GM12878 (cell line): ENCODE measurements at regions not wholly inside any gene's neighbourhood (a gene's known extent, or its start where the extent isn't known, plus 50 kb on each side); places are given as distances from the start of the nearest gene placed in this dataset.

Experiments used
- ATAC-seq: fragments of 200-7000 bp; cut with Tn5 transposase; 3 replicates; pipeline ENCODE4 v1.9.1; 2020; ENCODE audit warnings: mild to moderate bottlenecking, moderate library complexity
- BruUV-seq: library from RNA; stranded (reverse); fragments of 400-500 nt; replicated peaks from 2 replicates; lab custom pipeline; 2021; lab: Mats Ljungman, UMichigan
- CTCF ChIA-PET: fragments of 300-600 bp; sonication (Branson Sonifier 250); formaldehyde crosslinking; extraction: SDS; loops from one replicate; lab custom pipeline; 2021; ENCODE audit warnings: inconsistent platforms; lab: Yijun Ruan, JAX
- POLR2A ChIA-PET: fragments of 350-600 bp; formaldehyde crosslinking; extraction: SDS; loops from one replicate; lab custom pipeline; 2021; ENCODE audit warnings: inconsistent platforms; lab: Charles Lee
- RAD21 ChIA-PET: fragments of 300-600 bp; sonication (Branson Sonifier 250); formaldehyde crosslinking; loops from one replicate; lab custom pipeline; 2023; ENCODE audit warnings: antibody characterized with exemption; ENCODE audit not compliant: unreplicated experiment; lab: Charles Lee
- SMC1A ChIA-PET: fragments of 300-600 bp; sonication (Branson Sonifier 250); formaldehyde crosslinking; loops from one replicate; lab custom pipeline; 2023; ENCODE audit not compliant: unreplicated experiment, uncharacterized antibody; lab: Charles Lee
- DNase-seq: peaks from one replicate; pipeline ENCODE4 v3.0.0-alpha.2; 2011; ENCODE audit warnings: low read depth, low spot score
- FAIRE-seq: peaks from 3 replicates; lab custom pipeline; 2011; peaks lifted over from hg19 to GRCh38; lab: Jason Lieb, UNC
- H2AFZ ChIP-seq: 2 replicates; pipeline ENCODE4 v1.6.0; 2011; ENCODE audit warnings: low read depth, low read length, control low read depth; ENCODE audit not compliant: control insufficient read depth
- H3K27ac ChIP-seq: 2 replicates; pipeline ENCODE4 v1.5.1; 2011; ENCODE audit warnings: control low read depth; ENCODE audit not compliant: control insufficient read depth, insufficient read depth
- H3K27me3 ChIP-seq, 2 experiments: replicated peaks in 1 of 2; 2 replicates each; pipeline versions ENCODE4 v1.6.0 to v1.6.1; 2011; ENCODE audit warnings: low read length in 1 of 2; ENCODE audit not compliant: control insufficient read depth in 2 of 2, insufficient read depth in 2 of 2
- H3K36me3 ChIP-seq, 2 experiments: 2 replicates each; pipeline ENCODE4 v1.5.1; 2011; ENCODE audit warnings: low read length in 1 of 2; ENCODE audit not compliant: control insufficient read depth in 2 of 2, insufficient read depth in 2 of 2
- H3K4me1 ChIP-seq: 2 replicates; pipeline ENCODE4 v1.6.1; 2011; ENCODE audit warnings: mild to moderate bottlenecking, low read length, moderate library complexity, mixed read lengths; ENCODE audit not compliant: control insufficient read depth, insufficient read depth
- H3K4me2 ChIP-seq: 2 replicates; pipeline ENCODE4 v1.6.0; 2011; ENCODE audit warnings: control low read depth; ENCODE audit not compliant: control insufficient read depth, insufficient read depth
- H3K4me3 ChIP-seq: fragments of 200-600 bp; sonication (generic); 2 replicates; pipeline ENCODE4 v1.5.1; 2016
- H3K79me2 ChIP-seq: 2 replicates; pipeline ENCODE4 v1.6.0; 2011; ENCODE audit warnings: low read length; ENCODE audit not compliant: control insufficient read depth, insufficient read depth
- H3K9ac ChIP-seq: 2 replicates; pipeline ENCODE4 v1.8.0; 2011; ENCODE audit warnings: low read length, control low read depth, mixed read lengths; ENCODE audit not compliant: control insufficient read depth, insufficient read depth
- H3K9me3 ChIP-seq: replicated peaks from 3 replicates; pipeline ENCODE4 v1.5.1; 2011; ENCODE audit warnings: mild to moderate bottlenecking, low read length; ENCODE audit not compliant: control insufficient read depth, insufficient read depth
- H4K20me1 ChIP-seq: 2 replicates; pipeline ENCODE4 v1.6.0; 2011; ENCODE audit not compliant: control insufficient read depth, insufficient read depth
- ESRRA ChIP-seq: IDR thresholded peaks from 2 replicates; pipeline ENCODE4 v1.6.1; 2012; ENCODE audit warnings: mild to moderate bottlenecking, low read length, improper control_type of control experiment
- FOXM1 ChIP-seq: IDR thresholded peaks from 2 replicates; pipeline ENCODE4 v1.6.1; 2012; ENCODE audit warnings: low read depth, mild to moderate bottlenecking, inconsistent platforms, low read length, moderate library complexity
- IRF4 ChIP-seq: IDR thresholded peaks from 2 replicates; pipeline ENCODE4 v1.6.1; 2011; ENCODE audit warnings: low read depth, low read length
- MXI1 ChIP-seq: fragments of 150-350 bp; IDR thresholded peaks from 2 replicates; pipeline ENCODE4 v1.6.1; 2011; ENCODE audit warnings: low read depth, mild to moderate bottlenecking, inconsistent platforms, low read length, improper control_type of control experiment
- NBN ChIP-seq: fragments of 450-650 bp; IDR thresholded peaks from 2 replicates; pipeline ENCODE4 v1.6.1; 2016
- PML ChIP-seq: IDR thresholded peaks from 2 replicates; pipeline ENCODE4 v1.6.1; 2012; ENCODE audit warnings: low read length, inconsistent platforms
- SPI1 ChIP-seq: IDR thresholded peaks from 2 replicates; pipeline ENCODE4 v1.6.1; 2011; ENCODE audit warnings: low read depth, mild to moderate bottlenecking, low read length, moderate library complexity, borderline replicate concordance; ENCODE audit not compliant: insufficient read depth
- STAT1 ChIP-seq: fragments of 450-650 bp; conservative IDR thresholded peaks from 2 replicates; pipeline ENCODE4 v1.6.1; 2014; ENCODE audit warnings: antibody characterized with exemption, mild to moderate bottlenecking
- TCF12 ChIP-seq: IDR thresholded peaks from 2 replicates; pipeline ENCODE4 v1.6.1; 2011; ENCODE audit warnings: low read depth, mild to moderate bottlenecking, low read length
- WRNIP1 ChIP-seq: IDR thresholded peaks from 2 replicates; pipeline ENCODE4 v1.6.1; 2011; ENCODE audit warnings: low read depth, low read length, improper control_type of control experiment, borderline replicate concordance
- WGBS: methylation state at CpG from one replicate; pipeline ENCODE4 v1.1.6; 2016; ENCODE audit warnings: low lambda C conversion rate; ENCODE audit not compliant: insufficient replicate concordance, insufficient coverage; ENCODE audit errors: missing lambda C conversion rate; 5-methylcytosine and 5-hydroxymethylcytosine counted together
- in situ Hi-C: fragments of 300-500 bp; cut with MboI; formaldehyde crosslinking; loops from 9 replicates; pipeline ENCODE4 v1.14.3; 2018; ENCODE audit warnings: mixed read lengths
- intact Hi-C: fragments of 100-400 bp; cut with micrococcal nuclease; formaldehyde crosslinking; loops from one replicate; pipeline ENCODE4 v1.14.2; 2022; ENCODE audit not compliant: unreplicated experiment
- TF ChIP-seq, protein P1 (sequence below): IDR thresholded peaks from 2 replicates; pipeline ENCODE4 v1.6.1; 2012; ENCODE audit warnings: low read length, inconsistent platforms

DNA sequence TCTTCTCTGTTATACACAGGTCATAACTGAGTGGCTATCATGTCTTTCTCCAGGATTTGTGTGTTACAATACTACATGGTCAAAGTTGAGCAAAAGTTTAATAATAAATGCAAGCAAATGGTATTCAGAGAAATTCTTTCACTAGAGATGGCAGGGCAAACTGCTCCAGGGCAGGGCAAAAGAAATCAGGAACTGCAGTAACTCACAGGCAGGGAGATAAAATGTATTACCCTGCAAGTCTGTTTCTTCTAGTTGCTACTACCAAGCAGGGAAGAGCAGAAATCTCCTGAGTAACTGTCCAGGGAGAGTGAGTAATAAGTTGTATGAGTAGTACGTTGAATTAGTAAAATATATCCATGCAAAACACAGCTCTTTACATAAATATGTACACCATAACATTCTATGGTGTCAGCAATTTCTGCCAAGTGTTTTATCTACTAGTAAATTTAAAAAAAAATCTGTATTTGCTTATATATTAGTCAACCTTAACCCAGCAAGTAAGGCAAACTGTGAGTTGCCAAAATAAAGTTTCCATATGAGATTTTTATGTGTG lies 404.1 kb downstream of the ZEB2 start:
- ChIA-PET POLR2A (no interaction called here), CTCF (no interaction called here), RAD21 (no interaction called here), SMC1A (no interaction called here)
- H3K4me3 ChIP-seq, result no peak overlapping the region
- TF ChIP-seq TCF12 (no peak), NBN (no peak), PML (no peak)
- no peaks in the 10 kb centered on the region for H3K36me3 ChIP-seq
- BruUV-seq, result no TSS peak
- H3K27ac ChIP-seq, result no peak overlapping the region
- no peaks in the 10 kb centered on the region for H3K9me3 ChIP-seq
- FAIRE-seq (no peak), ATAC-seq (no peak), DNase-seq (no peak)
- intact Hi-C loops, result no loop called here
- H3K27me3 ChIP-seq, result no peaks in the 10 kb centered on the region
- H4K20me1 ChIP-seq, result no peaks in the 10 kb centered on the region
- H3K9ac ChIP-seq, result no peak overlapping the region
- WGBS, result 100% methylated on average over 1 of the region's 1 CpG
- H2AFZ ChIP-seq, result no peak overlapping the region
- in situ Hi-C loops, result no loop called here
- H3K4me2 ChIP-seq, result no peak overlapping the region
- no peaks in the 10 kb centered on the region for H3K4me1 ChIP-seq
- H3K79me2 ChIP-seq, result no peaks in the 10 kb centered on the region

DNA sequence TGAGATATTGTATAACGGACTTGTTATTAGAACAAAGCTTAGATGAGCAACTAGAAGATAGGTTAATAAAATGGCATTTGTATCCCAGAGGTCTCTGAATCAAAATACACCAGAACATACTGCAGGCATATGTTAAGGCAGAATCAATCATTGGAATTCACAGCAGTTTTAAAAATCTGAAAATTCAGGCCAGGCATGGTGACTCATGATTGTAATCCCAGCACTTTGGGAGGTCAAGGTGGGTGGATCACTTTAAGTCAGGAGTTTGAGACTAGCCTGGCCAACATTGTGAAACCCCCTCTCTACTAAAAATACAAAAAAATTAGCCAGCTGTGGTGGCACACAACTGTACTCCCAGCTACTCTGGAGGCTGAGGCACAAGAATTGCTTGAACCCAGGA lies 405.2 kb downstream of the ZEB2 start:
- Histone ChIP-seq H3K9ac (no peak overlapping the region), H3K27me3 (no peaks in the 10 kb centered on the region), H3K9me3 (no peaks in the 10 kb centered on the region), H3K79me2 (no peaks in the 10 kb centered on the region), H3K27ac (no peak overlapping the region), H3K4me2 (no peak overlapping the region), H4K20me1 (no peaks in the 10 kb centered on the region), H2AFZ (no peak overlapping the region), H3K4me3 (no peak overlapping the region), H3K4me1 (no peaks in the 10 kb centered on the region), H3K36me3 (no peaks in the 10 kb centered on the region)
- ChIA-PET POLR2A (no interaction called here), RAD21 (no interaction called here), SMC1A (no interaction called here), CTCF (no interaction called here)
- ATAC-seq (no peak), FAIRE-seq (no peak), DNase-seq (no peak)
- TF ChIP-seq STAT1 (no peak), ESRRA (no peak), FOXM1 (no peak), MXI1 (no peak), IRF4 (no peak), SPI1 (no peak), WRNIP1 (no peak)
- TF ChIP-seq, protein P1, sequence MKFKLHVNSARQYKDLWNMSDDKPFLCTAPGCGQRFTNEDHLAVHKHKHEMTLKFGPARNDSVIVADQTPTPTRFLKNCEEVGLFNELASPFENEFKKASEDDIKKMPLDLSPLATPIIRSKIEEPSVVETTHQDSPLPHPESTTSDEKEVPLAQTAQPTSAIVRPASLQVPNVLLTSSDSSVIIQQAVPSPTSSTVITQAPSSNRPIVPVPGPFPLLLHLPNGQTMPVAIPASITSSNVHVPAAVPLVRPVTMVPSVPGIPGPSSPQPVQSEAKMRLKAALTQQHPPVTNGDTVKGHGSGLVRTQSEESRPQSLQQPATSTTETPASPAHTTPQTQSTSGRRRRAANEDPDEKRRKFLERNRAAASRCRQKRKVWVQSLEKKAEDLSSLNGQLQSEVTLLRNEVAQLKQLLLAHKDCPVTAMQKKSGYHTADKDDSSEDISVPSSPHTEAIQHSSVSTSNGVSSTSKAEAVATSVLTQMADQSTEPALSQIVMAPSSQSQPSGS, result no peak
- BruUV-seq, result no TSS peak
- in situ Hi-C loops (no loop called here), intact Hi-C loops (no loop called here)
- WGBS, result 86% methylated on average over 1 of the region's 1 CpG
